Keratinocyte (primary cell): ENCODE measurements at regions not wholly inside any gene's neighbourhood (a gene's known extent, or its start where the extent isn't known, plus 50 kb on each side); places are given as distances from the start of the nearest gene placed in this dataset.

Source experiments
- CTCF ChIP-seq, 3 experiments: IDR thresholded peaks in 1 of 3; conservative IDR thresholded peaks in 1 of 3; optimal IDR thresholded peaks in 1 of 3; 2 replicates in 2 of 3; 3 replicates in 1 of 3; pipeline versions ENCODE3 to v1.5.1; 2011; ENCODE audit warnings: low read length in 3 of 3, mild to moderate bottlenecking in 3 of 3, moderate library complexity in 2 of 3, control low read depth in 1 of 3, inconsistent platforms in 1 of 3; ENCODE audit not compliant: insufficient read depth in 2 of 3; ENCODE audit errors: extremely low read depth in 1 of 3
- EZH2 ChIP-seq: IDR thresholded peaks from one replicate; pipeline ENCODE4 v1.6.1; 2012; ENCODE audit warnings: inconsistent platforms, mild to moderate bottlenecking, low read length, moderate library complexity

GRCh38 chr6:141552463-141552862 lies 580.3 kb upstream of the GJE1 start:
- TF ChIP-seq CTCF (optimal IDR thresholded peaks at IDR 0.05 in 1 of 3, IDR thresholded peaks at IDR 0.05 in 1 of 3, conservative IDR thresholded peaks at IDR 0.05 in 1 of 3; ENCODE audit: extremely low read depth in 1 of 3, insufficient read depth in 2 of 3, low read length in 3 of 3): no peak
- no peak for TF ChIP-seq EZH2
